GM12875 (cell line): ENCODE measurements at regions not wholly inside any gene's neighbourhood (a gene's known extent, or its start where the extent isn't known, plus 50 kb on each side); places are given as distances from the start of the nearest gene placed in this dataset.

Experiments
- H3K4me3 ChIP-seq: one replicate; pipeline ENCODE4 v1.5.1; 2011; ENCODE audit warnings: low read depth, low read length, control low read depth
- CTCF ChIP-seq: IDR thresholded peaks from 2 replicates; pipeline ENCODE4 v1.5.1; 2011; ENCODE audit warnings: low read depth, mild to moderate bottlenecking, control low read depth, inconsistent platforms, low read length, moderate library complexity, borderline replicate concordance; ENCODE audit not compliant: insufficient read depth

GRCh38 chr6:62626661-62627060 is 340.6 kb upstream of the KHDRBS2 start:
- no peak overlapping the region for H3K4me3 ChIP-seq
- no peak for TF ChIP-seq CTCF

GRCh38 chr6:62623846-62624532 is 338.0 kb upstream of the KHDRBS2 start:
- no peak overlapping the region for H3K4me3 ChIP-seq
- TF ChIP-seq CTCF, result no peak

GRCh38 chr6:62615366-62616015 is 329.5 kb upstream of the KHDRBS2 start:
- no peak for TF ChIP-seq CTCF
- no peak overlapping the region for H3K4me3 ChIP-seq

- no peak for TF ChIP-seq CTCF
- no peak overlapping the region for H3K4me3 ChIP-seq
Observed at GRCh38 chr6:62614442-62614841, 328.4 kb upstream of the KHDRBS2 start.

GRCh38 chr6:62613928-62614327 is 327.9 kb upstream of the KHDRBS2 start:
- TF ChIP-seq CTCF, result no peak
- H3K4me3 ChIP-seq, result no peak overlapping the region

- H3K4me3 ChIP-seq, result no peak overlapping the region
- TF ChIP-seq CTCF, result no peak
Observed at GRCh38 chr6:62612471-62612870, 326.4 kb upstream of the KHDRBS2 start.

- no peak for TF ChIP-seq CTCF
Observed at GRCh38 chr6:62570372-62570771, 284.3 kb upstream of the KHDRBS2 start.

More at GRCh38 chr6:62570372-62570771, 284.3 kb upstream of the KHDRBS2 start:
- H3K4me3 ChIP-seq, result no peak overlapping the region
